MM.1S (cell line): ENCODE measurements at regions not wholly inside any gene's neighbourhood (a gene's known extent, or its start where the extent isn't known, plus 50 kb on each side); places are given as distances from the start of the nearest gene placed in this dataset.

Experiments used
- DNase-seq: peaks from one replicate; pipeline ENCODE4 v3.0.0-alpha.2; 2015
- H2AFZ ChIP-seq: fragments of 300-600 bp; sonication (generic); 2 replicates; pipeline ENCODE4 v1.6.0; 2016; ENCODE audit warnings: antibody characterized with exemption, low read length
- H3F3A ChIP-seq: fragments of 300-600 bp; sonication (generic); 2 replicates; pipeline ENCODE4 v1.6.1; 2016; ENCODE audit warnings: mild to moderate bottlenecking, antibody characterized with exemption, low read length, moderate library complexity, mixed read lengths; ENCODE audit not compliant: insufficient read depth
- H3K27ac ChIP-seq: fragments of 300-600 bp; sonication (generic); 2 replicates; pipeline ENCODE4 v1.5.1; 2016; ENCODE audit warnings: mild to moderate bottlenecking, low read length
- H3K27me3 ChIP-seq: fragments of 300-600 bp; sonication (generic); replicated peaks from 2 replicates; pipeline ENCODE4 v1.6.0; 2016; ENCODE audit warnings: low read length; ENCODE audit not compliant: insufficient read depth
- H3K36me3 ChIP-seq: fragments of 300-600 bp; sonication (generic); replicated peaks from 2 replicates; pipeline ENCODE4 v1.6.1; 2016; ENCODE audit warnings: mild to moderate bottlenecking, low read length, mixed read lengths; ENCODE audit not compliant: insufficient read depth
- H3K4me1 ChIP-seq: fragments of 300-600 bp; sonication (generic); 2 replicates; pipeline ENCODE4 v1.6.1; 2016; ENCODE audit warnings: low read length, mixed read lengths
- H3K4me2 ChIP-seq: fragments of 300-600 bp; sonication (generic); 2 replicates; pipeline ENCODE4 v1.6.0; 2016; ENCODE audit warnings: low read depth, low read length
- H3K4me3 ChIP-seq: fragments of 300-600 bp; sonication (generic); 2 replicates; pipeline ENCODE4 v1.5.1; 2016; ENCODE audit warnings: low read length, mixed read lengths
- H3K79me2 ChIP-seq: fragments of 300-600 bp; sonication (generic); 2 replicates; pipeline ENCODE4 v1.6.1; 2016; ENCODE audit warnings: mixed run types, low read length, mixed read lengths
- H3K9ac ChIP-seq: fragments of 300-600 bp; sonication (generic); 2 replicates; pipeline ENCODE4 v1.6.1; 2016; ENCODE audit warnings: low read length, mixed read lengths
- H3K9me2 ChIP-seq: fragments of 300-600 bp; sonication (generic); replicated peaks from 2 replicates; pipeline ENCODE4 v1.6.1; 2016; ENCODE audit warnings: mild to moderate bottlenecking, low read length, mixed read lengths; ENCODE audit not compliant: insufficient read depth
- H3K9me3 ChIP-seq: fragments of 300-600 bp; sonication (generic); replicated peaks from 2 replicates; pipeline ENCODE4 v1.6.1; 2016; ENCODE audit warnings: mild to moderate bottlenecking, low read length, mixed read lengths; ENCODE audit not compliant: insufficient read depth
- H4K20me1 ChIP-seq: fragments of 300-600 bp; sonication (generic); 2 replicates; pipeline ENCODE4 v1.6.1; 2016; ENCODE audit warnings: mild to moderate bottlenecking, low read length, moderate library complexity, mixed read lengths; ENCODE audit not compliant: insufficient read depth
- EZH2 ChIP-seq: fragments of 300-600 bp; sonication (generic); optimal IDR thresholded peaks from 2 replicates; pipeline ENCODE3; 2017; ENCODE audit warnings: low read depth, mild to moderate bottlenecking, antibody characterized with exemption, low read length, mixed read lengths
- EZH2phosphoT487 ChIP-seq: fragments of 300-600 bp; sonication (generic); IDR thresholded peaks from 2 replicates; pipeline ENCODE4 v1.6.1; 2018; ENCODE audit warnings: antibody characterized with exemption, low read length
- TF ChIP-seq, protein P1 (sequence below): fragments of 300-600 bp; sonication (generic); IDR thresholded peaks from 2 replicates; pipeline ENCODE4 v1.5.1; 2016; ENCODE audit warnings: antibody characterized with exemption, low read length, mixed read lengths

DNA sequence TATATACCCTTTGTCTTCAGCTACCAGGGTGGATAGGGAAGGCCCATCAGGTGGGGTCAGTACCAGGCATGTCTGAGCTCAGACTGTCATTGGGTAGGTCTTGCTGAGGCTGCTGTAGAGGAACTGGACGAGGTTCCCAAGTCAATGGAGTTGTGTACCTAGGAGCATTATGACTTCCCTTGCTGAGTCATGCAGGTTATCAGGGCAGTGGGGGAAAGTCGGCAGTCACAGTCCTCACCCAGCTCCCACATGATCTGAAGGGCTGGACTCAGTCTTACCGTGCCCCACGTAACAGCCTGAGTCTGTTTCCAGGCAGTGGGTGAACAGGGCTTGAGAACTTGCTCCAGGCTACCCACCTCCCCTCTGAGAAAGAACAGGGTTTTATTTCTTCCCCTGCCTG lies 260.8 kb upstream of the COBL start:
- no peaks in the 10 kb centered on the region for H3K27me3 ChIP-seq
- no peak overlapping the region for H2AFZ ChIP-seq
- H3F3A ChIP-seq, result no peaks in the 10 kb centered on the region
- H3K9me2 ChIP-seq, result no peaks in the 10 kb centered on the region
- no peaks in the 10 kb centered on the region for H3K79me2 ChIP-seq
- no peaks in the 10 kb centered on the region for H3K9me3 ChIP-seq
- no peaks in the 10 kb centered on the region for H3K4me1 ChIP-seq
- H4K20me1 ChIP-seq, result no peaks in the 10 kb centered on the region
- no peak for DNase-seq
- H3K9ac ChIP-seq, result no peak overlapping the region
- no peak overlapping the region for H3K4me2 ChIP-seq
- H3K36me3 ChIP-seq, result no peaks in the 10 kb centered on the region
- H3K4me3 ChIP-seq, result no peak overlapping the region
- H3K27ac ChIP-seq, result no peak overlapping the region
- TF ChIP-seq EZH2, result no peak
- TF ChIP-seq EZH2phosphoT487, result no peak
- TF ChIP-seq, protein P1, sequence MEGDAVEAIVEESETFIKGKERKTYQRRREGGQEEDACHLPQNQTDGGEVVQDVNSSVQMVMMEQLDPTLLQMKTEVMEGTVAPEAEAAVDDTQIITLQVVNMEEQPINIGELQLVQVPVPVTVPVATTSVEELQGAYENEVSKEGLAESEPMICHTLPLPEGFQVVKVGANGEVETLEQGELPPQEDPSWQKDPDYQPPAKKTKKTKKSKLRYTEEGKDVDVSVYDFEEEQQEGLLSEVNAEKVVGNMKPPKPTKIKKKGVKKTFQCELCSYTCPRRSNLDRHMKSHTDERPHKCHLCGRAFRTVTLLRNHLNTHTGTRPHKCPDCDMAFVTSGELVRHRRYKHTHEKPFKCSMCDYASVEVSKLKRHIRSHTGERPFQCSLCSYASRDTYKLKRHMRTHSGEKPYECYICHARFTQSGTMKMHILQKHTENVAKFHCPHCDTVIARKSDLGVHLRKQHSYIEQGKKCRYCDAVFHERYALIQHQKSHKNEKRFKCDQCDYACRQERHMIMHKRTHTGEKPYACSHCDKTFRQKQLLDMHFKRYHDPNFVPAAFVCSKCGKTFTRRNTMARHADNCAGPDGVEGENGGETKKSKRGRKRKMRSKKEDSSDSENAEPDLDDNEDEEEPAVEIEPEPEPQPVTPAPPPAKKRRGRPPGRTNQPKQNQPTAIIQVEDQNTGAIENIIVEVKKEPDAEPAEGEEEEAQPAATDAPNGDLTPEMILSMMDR, result no peak

DNA sequence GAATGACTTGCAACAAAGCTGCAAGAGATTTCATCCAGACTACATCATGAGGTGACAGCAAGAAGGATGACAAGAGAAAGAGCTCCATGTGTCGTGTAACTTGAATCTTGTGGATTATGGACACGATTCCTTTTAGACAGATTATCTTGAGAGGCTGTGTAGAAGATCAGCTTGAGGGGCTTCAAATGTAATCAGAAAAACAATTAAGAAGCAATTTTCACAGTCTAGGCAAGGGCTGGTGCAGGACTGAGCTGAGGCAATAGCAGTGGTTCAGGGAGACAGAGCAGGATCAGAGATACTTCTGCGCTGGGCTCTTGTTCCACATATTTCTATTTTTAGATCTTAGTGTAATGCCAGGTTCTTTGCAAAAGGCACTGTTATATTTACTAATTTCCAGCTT lies 253.0 kb upstream of the COBL start:
- no peaks in the 10 kb centered on the region for H4K20me1 ChIP-seq
- H3K9me3 ChIP-seq, result no peaks in the 10 kb centered on the region
- no peaks in the 10 kb centered on the region for H3K9me2 ChIP-seq
- no peak overlapping the region for H3K9ac ChIP-seq
- no peaks in the 10 kb centered on the region for H3K4me1 ChIP-seq
- TF ChIP-seq EZH2phosphoT487 (no peak), EZH2 (no peak)
- TF ChIP-seq, protein P1, result no peak
- H3K27ac ChIP-seq, result no peak overlapping the region
- no peak overlapping the region for H3K4me3 ChIP-seq
- DNase-seq, result no peak
- H3K27me3 ChIP-seq, result no peaks in the 10 kb centered on the region
- no peak overlapping the region for H2AFZ ChIP-seq
- H3K36me3 ChIP-seq, result no peaks in the 10 kb centered on the region
- H3K79me2 ChIP-seq, result no peaks in the 10 kb centered on the region
- no peaks in the 10 kb centered on the region for H3F3A ChIP-seq
- no peak overlapping the region for H3K4me2 ChIP-seq

DNA sequence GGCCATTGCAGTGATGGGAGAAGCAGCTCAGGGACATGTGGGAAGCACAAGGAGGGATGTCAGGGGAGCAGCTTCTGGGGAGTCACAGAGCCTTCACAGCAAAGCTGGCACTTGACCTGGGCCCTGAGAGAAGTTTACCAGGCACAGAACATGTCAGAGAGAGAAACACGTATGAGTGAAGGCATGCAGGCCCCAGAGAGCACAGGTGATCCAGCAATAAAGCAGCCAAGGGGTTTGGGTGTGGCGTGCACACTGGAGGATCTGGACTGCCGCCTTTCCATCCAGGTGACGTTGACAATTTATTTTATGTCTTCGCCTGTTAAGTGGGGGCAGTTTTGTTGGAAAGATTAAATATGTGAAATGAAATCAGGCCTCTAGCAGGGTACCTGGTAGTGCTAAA lies 252.6 kb upstream of the COBL start:
- Histone ChIP-seq H3K9me2 (no peaks in the 10 kb centered on the region), H3K4me3 (no peak overlapping the region), H3K9ac (no peak overlapping the region), H3F3A (no peaks in the 10 kb centered on the region), H3K4me2 (no peak overlapping the region), H3K4me1 (no peaks in the 10 kb centered on the region), H2AFZ (no peak overlapping the region), H4K20me1 (no peaks in the 10 kb centered on the region), H3K79me2 (no peaks in the 10 kb centered on the region), H3K9me3 (no peaks in the 10 kb centered on the region), H3K36me3 (no peaks in the 10 kb centered on the region), H3K27ac (no peak overlapping the region), H3K27me3 (no peaks in the 10 kb centered on the region)
- no peak for DNase-seq
- TF ChIP-seq EZH2, result no peak
- TF ChIP-seq EZH2phosphoT487, result no peak
- TF ChIP-seq, protein P1, result no peak
